ENCODE measurements at regions not wholly inside any gene's neighbourhood (a gene's known extent, or its start where the extent isn't known, plus 50 kb on each side); places are given as distances from the start of the nearest gene placed in this dataset.

DNA sequence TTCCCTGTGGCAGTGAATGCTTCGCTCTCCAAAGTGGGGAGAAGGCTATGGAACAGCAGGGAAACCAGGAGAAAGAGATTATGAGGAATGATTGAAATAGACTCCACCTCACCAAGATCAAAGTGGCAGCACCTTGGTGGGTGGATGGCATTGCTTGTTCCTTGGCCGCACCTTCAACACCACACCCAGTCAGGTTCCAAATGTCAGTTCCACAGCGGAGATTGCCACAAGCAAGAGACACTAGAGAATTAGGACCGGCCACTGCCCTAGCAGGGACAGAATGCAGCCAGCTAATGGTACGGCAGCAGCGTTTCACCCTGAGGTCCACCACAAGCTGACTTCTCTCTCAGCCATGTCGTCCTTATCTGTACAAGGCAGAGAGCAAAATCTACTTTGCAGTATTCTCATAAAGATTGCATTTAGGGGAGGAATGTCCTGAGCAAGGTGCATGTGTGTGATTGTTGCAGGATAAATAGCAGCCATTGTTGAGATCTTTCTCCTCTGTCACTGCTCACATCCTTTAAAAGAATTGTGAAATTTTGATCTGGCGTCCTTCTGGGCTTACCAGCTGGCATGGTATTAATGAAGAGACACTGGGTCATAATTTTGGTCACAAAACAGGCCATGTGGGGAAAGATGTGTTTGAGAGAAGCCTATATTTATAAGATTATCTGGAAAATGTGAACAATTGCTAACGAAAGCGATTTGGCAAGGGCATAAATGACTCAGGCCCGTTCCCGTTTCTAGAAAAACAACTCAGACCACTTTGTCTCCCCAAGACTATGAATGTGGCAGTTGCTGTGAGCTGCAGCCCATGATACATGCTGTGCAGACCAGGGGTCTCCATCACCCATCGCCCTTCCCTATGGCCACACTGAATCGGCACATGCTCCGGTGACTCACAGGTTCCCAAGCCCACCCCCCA, 228.6 kb upstream of the ID2 start:
- TF ChIP-seq, protein P1, sequence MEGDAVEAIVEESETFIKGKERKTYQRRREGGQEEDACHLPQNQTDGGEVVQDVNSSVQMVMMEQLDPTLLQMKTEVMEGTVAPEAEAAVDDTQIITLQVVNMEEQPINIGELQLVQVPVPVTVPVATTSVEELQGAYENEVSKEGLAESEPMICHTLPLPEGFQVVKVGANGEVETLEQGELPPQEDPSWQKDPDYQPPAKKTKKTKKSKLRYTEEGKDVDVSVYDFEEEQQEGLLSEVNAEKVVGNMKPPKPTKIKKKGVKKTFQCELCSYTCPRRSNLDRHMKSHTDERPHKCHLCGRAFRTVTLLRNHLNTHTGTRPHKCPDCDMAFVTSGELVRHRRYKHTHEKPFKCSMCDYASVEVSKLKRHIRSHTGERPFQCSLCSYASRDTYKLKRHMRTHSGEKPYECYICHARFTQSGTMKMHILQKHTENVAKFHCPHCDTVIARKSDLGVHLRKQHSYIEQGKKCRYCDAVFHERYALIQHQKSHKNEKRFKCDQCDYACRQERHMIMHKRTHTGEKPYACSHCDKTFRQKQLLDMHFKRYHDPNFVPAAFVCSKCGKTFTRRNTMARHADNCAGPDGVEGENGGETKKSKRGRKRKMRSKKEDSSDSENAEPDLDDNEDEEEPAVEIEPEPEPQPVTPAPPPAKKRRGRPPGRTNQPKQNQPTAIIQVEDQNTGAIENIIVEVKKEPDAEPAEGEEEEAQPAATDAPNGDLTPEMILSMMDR (IDR thresholded peaks at IDR 0.05): no peak
- TF ChIP-seq EZH2phosphoT487 (IDR thresholded peaks at IDR 0.05): no peak
- TF ChIP-seq EZH2 (IDR thresholded peaks at IDR 0.05): no peak
